Inflammatory macrophage treated with lipopolysaccharide for 4 hours (primary cell): ENCODE measurements at regions not wholly inside any gene's neighbourhood (a gene's known extent, or its start where the extent isn't known, plus 50 kb on each side); places are given as distances from the start of the nearest gene placed in this dataset.
A peak's percentile ranks its signal among the peaks of the same experiment; 100 is the strongest.
"Not testable (repeated sequence)": the region's sequence is repeated elsewhere in the genome, so short reads cannot be mapped to it uniquely, and the experiment has no call there.

Experiments
- DNase-seq: peaks from one replicate; pipeline ENCODE4 v3.0.0-alpha.2; 2020

GRCh38 chr1:146710838-146711521 is 227.1 kb upstream of the NBPF12 start:
- peak; percentile 10 for DNase-seq

GRCh38 chr1:146709302-146709701 is 228.8 kb upstream of the NBPF12 start:
- DNase-seq, result not testable (repeated sequence)

GRCh38 chr1:146704162-146704724 is 233.9 kb upstream of the NBPF12 start:
- not testable (repeated sequence) for DNase-seq

- DNase-seq, result not testable (repeated sequence)
These were observed 236.8 kb upstream of the NBPF12 start for GRCh38 chr1:146701320-146701719.

- DNase-seq, result not testable (repeated sequence)
These were observed 242.7 kb upstream of the NBPF12 start for GRCh38 chr1:146695388-146695787.

GRCh38 chr1:146691798-146692197 is 246.3 kb upstream of the NBPF12 start:
- DNase-seq, result not testable (repeated sequence)

- DNase-seq, result not testable (repeated sequence)
These were observed 249.2 kb upstream of the NBPF12 start for GRCh38 chr1:146688893-146689292.

- not testable (repeated sequence) for DNase-seq
These were observed 251.3 kb upstream of the NBPF12 start for GRCh38 chr1:146686777-146687366.

GRCh38 chr1:146683126-146683429 is 255.0 kb upstream of the NBPF12 start:
- DNase-seq, result not testable (repeated sequence)

- not testable (repeated sequence) for DNase-seq
These were observed 255.6 kb upstream of the NBPF12 start for GRCh38 chr1:146682227-146683125.

GRCh38 chr1:146673729-146674299 is 264.3 kb upstream of the NBPF12 start:
- peak; percentile 70 for DNase-seq

GRCh38 chr1:146672608-146673007 is 265.5 kb upstream of the NBPF12 start:
- not testable (repeated sequence) for DNase-seq

GRCh38 chr1:146671588-146671987 is 266.5 kb upstream of the NBPF12 start:
- DNase-seq, result peak; percentile 0

GRCh38 chr1:146670832-146671566 is 267.1 kb upstream of the NBPF12 start:
- DNase-seq, result not testable (repeated sequence)

- DNase-seq, result not testable (repeated sequence)
These were observed 271.8 kb upstream of the NBPF12 start for GRCh38 chr1:146666275-146666674.

GRCh38 chr1:146660242-146660641 is 277.9 kb upstream of the NBPF12 start:
- DNase-seq, result not testable (repeated sequence)

- DNase-seq, result not testable (repeated sequence)
These were observed 281.6 kb upstream of the NBPF12 start for GRCh38 chr1:146656356-146657060.

- not testable (repeated sequence) for DNase-seq
These were observed 283.4 kb upstream of the NBPF12 start for GRCh38 chr1:146654763-146655162.

GRCh38 chr1:146645978-146646604 is 292.0 kb upstream of the NBPF12 start:
- not testable (repeated sequence) for DNase-seq

GRCh38 chr1:146641534-146641933 is 296.6 kb upstream of the NBPF12 start:
- DNase-seq, result not testable (repeated sequence)

GRCh38 chr1:146640671-146641070 is 297.5 kb upstream of the NBPF12 start:
- not testable (repeated sequence) for DNase-seq
